HepG2 (cell line): ENCODE measurements at regions not wholly inside any gene's neighbourhood (a gene's known extent, or its start where the extent isn't known, plus 50 kb on each side); places are given as distances from the start of the nearest gene placed in this dataset.
A peak's percentile ranks its signal among the peaks of the same experiment; 100 is the strongest.

ENCODE experiments used
- ATAC-seq: fragments of 200-7000 bp; cut with Tn5 transposase; 3 replicates; pipeline ENCODE4 v1.9.1; 2020; ENCODE audit warnings: mild to moderate bottlenecking, moderate library complexity
- BruUV-seq: library from RNA; stranded (reverse); fragments of 400-500 nt; replicated peaks from 2 replicates; lab custom pipeline; 2021; lab: Mats Ljungman, UMichigan
- CTCF ChIA-PET: fragments of 300-600 bp; formaldehyde crosslinking; extraction: SDS; loops from one replicate; lab custom pipeline; 2021; ENCODE audit warnings: low total read pairs, inconsistent platforms, low intra/inter-chr PET ratio; lab: Yijun Ruan, JAX
- POLR2A ChIA-PET: fragments of 350-600 bp; sonication (Branson Sonifier 250); formaldehyde crosslinking; loops from one replicate; lab custom pipeline; 2020; ENCODE audit warnings: antibody characterized with exemption, inconsistent platforms; lab: Yijun Ruan, JAX
- DNase-seq: peaks from one replicate; pipeline ENCODE4 v3.0.0-alpha.2; 2015; ENCODE audit warnings: low spot score
- FAIRE-seq: peaks from 3 replicates; lab custom pipeline; 2011; peaks lifted over from hg19 to GRCh38; lab: Jason Lieb, UNC
- H2AFZ ChIP-seq: one replicate; pipeline ENCODE4 v1.6.1; 2011; ENCODE audit warnings: low read length, inconsistent platforms
- H3K27ac ChIP-seq: fragments of 300-600 bp; 3 replicates; pipeline ENCODE4 v1.8.0; 2011; ENCODE audit warnings: mixed run types, mild to moderate bottlenecking, mixed read lengths, low read length, inconsistent platforms; ENCODE audit not compliant: insufficient read depth; ENCODE audit errors: extremely low read length
- H3K27me3 ChIP-seq, 2 experiments: fragments of 200-600 bp in 1 of 2; 2 replicates in 1 of 2; 3 replicates in 1 of 2; pipeline versions ENCODE4 v1.6.0 to v1.8.0; 2011; ENCODE audit warnings: low read length in 2 of 2, mild to moderate bottlenecking in 2 of 2, moderate library complexity in 2 of 2, inconsistent platforms in 1 of 2; ENCODE audit not compliant: insufficient read depth in 2 of 2, control insufficient read depth in 1 of 2
- H3K36me3 ChIP-seq, 2 experiments: fragments of 200-600 bp in 1 of 2; replicated peaks in 1 of 2; 2 replicates in 1 of 2; 3 replicates in 1 of 2; pipeline versions ENCODE4 v1.5.1 to v1.8.0; 2011; ENCODE audit warnings: low read length in 2 of 2, inconsistent platforms in 1 of 2; ENCODE audit not compliant: insufficient read depth in 2 of 2, control insufficient read depth in 1 of 2
- H3K4me1 ChIP-seq: 2 replicates; pipeline ENCODE4 v1.5.1; 2012; ENCODE audit warnings: low read length, inconsistent platforms; ENCODE audit not compliant: insufficient read depth
- H3K4me2 ChIP-seq: 2 replicates; pipeline ENCODE4 v1.6.0; 2011; ENCODE audit warnings: low read depth, low read length, inconsistent platforms
- H3K4me3 ChIP-seq, 3 experiments: fragments of 200-600 bp in 1 of 3; sonication (generic), shearing (Covaris generic) in 1 of 3; replicated peaks in 1 of 3; 2 replicates each; pipeline ENCODE4 v1.5.1; 2011 to 2016; ENCODE audit warnings: low read length in 3 of 3, inconsistent platforms in 2 of 3, low read depth in 2 of 3, mild to moderate bottlenecking in 2 of 3, control low read depth in 1 of 3, mixed read lengths in 1 of 3; ENCODE audit not compliant: insufficient read depth in 1 of 3
- H3K79me2 ChIP-seq: one replicate; pipeline ENCODE4 v1.6.1; 2011; ENCODE audit warnings: low read length, inconsistent platforms; ENCODE audit not compliant: insufficient read depth
- H3K9ac ChIP-seq: 2 replicates; pipeline ENCODE4 v1.6.0; 2011; ENCODE audit warnings: mild to moderate bottlenecking, low read depth, low read length, inconsistent platforms; ENCODE audit not compliant: insufficient read depth
- H3K9me3 ChIP-seq: 2 replicates; pipeline ENCODE4 v1.5.1; 2012; ENCODE audit warnings: mild to moderate bottlenecking, low read length
- H4K20me1 ChIP-seq: 2 replicates; pipeline ENCODE4 v1.6.0; 2011; ENCODE audit warnings: inconsistent platforms, mild to moderate bottlenecking, low read length, moderate library complexity; ENCODE audit not compliant: insufficient read depth
- ATF7 ChIP-seq, 2 experiments: fragments of 450-650 bp in 1 of 2; sonication (generic) in 1 of 2; formaldehyde crosslinking in 1 of 2; IDR thresholded peaks; 2 replicates each; pipeline versions ENCODE4 v1.4.0 to v1.6.1; 2016 to 2020; ENCODE audit warnings: antibody characterized with exemption in 1 of 2, mild to moderate bottlenecking in 1 of 2, missing genetic modification reagents in 1 of 2
- CENPX ChIP-seq: sonication (generic); formaldehyde crosslinking; IDR thresholded peaks from 2 replicates; pipeline ENCODE4 v1.9.0; 2021; ENCODE audit warnings: mild to moderate bottlenecking, missing genetic modification reagents, moderate library complexity
- DMAP1 ChIP-seq: IDR thresholded peaks from 2 replicates; pipeline ENCODE4 v1.6.1; 2016
- HOXA5 ChIP-seq: sonication (generic); formaldehyde crosslinking; IDR thresholded peaks from 2 replicates; pipeline ENCODE4 v1.4.0; 2020; ENCODE audit warnings: missing genetic modification reagents
- HOXD1 ChIP-seq: sonication (generic); formaldehyde crosslinking; IDR thresholded peaks from 2 replicates; pipeline ENCODE4 v1.5.0; 2020; ENCODE audit warnings: missing genetic modification reagents
- KLF11 ChIP-seq: IDR thresholded peaks from 2 replicates; pipeline ENCODE4 v1.6.1; 2016; ENCODE audit warnings: missing compliant biosample characterization
- MXD3 ChIP-seq: IDR thresholded peaks from 2 replicates; pipeline ENCODE4 v1.6.1; 2016; ENCODE audit warnings: mild to moderate bottlenecking, missing biosample characterization, missing genetic modification reagents
- THAP7 ChIP-seq: sonication (generic); formaldehyde crosslinking; IDR thresholded peaks from 2 replicates; pipeline ENCODE4 v1.8.1; 2023; ENCODE audit warnings: mild to moderate bottlenecking, missing genetic modification reagents
- ZBTB21 ChIP-seq: sonication (generic); formaldehyde crosslinking; IDR thresholded peaks from 2 replicates; pipeline ENCODE4 v1.4.0; 2020; ENCODE audit warnings: missing genetic modification reagents
- ZKSCAN5 ChIP-seq: sonication (generic); formaldehyde crosslinking; IDR thresholded peaks from 2 replicates; pipeline ENCODE4 v1.5.1; 2020; ENCODE audit warnings: mild to moderate bottlenecking, missing genetic modification reagents
- ZNF530 ChIP-seq: sonication (generic); formaldehyde crosslinking; IDR thresholded peaks from 2 replicates; pipeline ENCODE4 v1.5.0; 2020; ENCODE audit warnings: low read depth, mild to moderate bottlenecking, missing genetic modification reagents
- ZNF652 ChIP-seq: IDR thresholded peaks from 2 replicates; pipeline ENCODE4 v1.6.1; 2016; ENCODE audit warnings: low read depth, borderline replicate concordance
- ZNF713 ChIP-seq: sonication (generic); formaldehyde crosslinking; IDR thresholded peaks from 2 replicates; pipeline ENCODE4 v1.4.0; 2020; ENCODE audit warnings: mild to moderate bottlenecking, missing genetic modification reagents
- ZNF879 ChIP-seq: sonication (generic); formaldehyde crosslinking; IDR thresholded peaks from 2 replicates; pipeline ENCODE4 v1.8.1; 2023; ENCODE audit warnings: missing genetic modification reagents
- WGBS: methylation state at CpG from one replicate; pipeline ENCODE4 v1.1.6; 2017; ENCODE audit warnings: low lambda C conversion rate; 5-methylcytosine and 5-hydroxymethylcytosine counted together
- in situ Hi-C: cut with HindIII; loops from 2 replicates; pipeline ENCODE4 v1.10.0; 2017; ENCODE audit warnings: low pct_unique_long_range_greater_than_20kb; ENCODE audit not compliant: extremely low pct_ligation_motif_present
- intact Hi-C: fragments of 100-400 bp; cut with micrococcal nuclease; formaldehyde crosslinking; loops from one replicate; pipeline ENCODE4 v1.10.0; 2022; ENCODE audit not compliant: unreplicated experiment

GRCh38 chr5:61597684-61598083, 265.6 kb downstream of the ZSWIM6 start:
- Histone ChIP-seq H3K9ac (no peak overlapping the region), H3K79me2 (no peaks in the 10 kb centered on the region), H3K9me3 (no peaks in the 10 kb centered on the region), H3K4me3 (no peak overlapping the region), H2AFZ (no peak overlapping the region), H3K27me3 (peaks cover 0 to 5% of the 10 kb centered on the region in 2 experiments; a peak in 1 of 5 replicates), H3K36me3 (no peaks in the 10 kb centered on the region)
- FAIRE-seq = no peak
- POLR2A ChIA-PET = no interaction called here
- no peak for ATAC-seq
- intact Hi-C loops = no loop called here
- BruUV-seq = no TSS peak
- no peak for TF ChIP-seq MXD3 (CRISPR knock-in tag)
- peak; percentile 58 for TF ChIP-seq ATF7 (IDR thresholded peaks at IDR 0.05)
- TF ChIP-seq ATF7 (CRISPR knock-in tag; IDR thresholded peaks at IDR 0.05) = no peak
- TF ChIP-seq, all 625 proteins: peak for 1
- Histone ChIP-seq H3K4me2 (no peak overlapping the region), H3K4me1 (peaks cover 19% of the 10 kb centered on the region), H4K20me1 (no peaks in the 10 kb centered on the region), H3K27ac (no peak overlapping the region)
- CTCF ChIA-PET = no interaction called here
- no peak for DNase-seq
- in situ Hi-C loops = no loop called here

GRCh38 chr5:61598126-61598525, 266.1 kb downstream of the ZSWIM6 start:
- WGBS = 8% methylated on average over 3 of the region's 3 CpGs
- no peak for ATAC-seq
- TF ChIP-seq ZBTB21 (CRISPR knock-in tag) = no peak
- TF ChIP-seq ZNF530 (CRISPR knock-in tag) = no peak
- no peak for TF ChIP-seq ZNF713 (CRISPR knock-in tag)
- no peak for TF ChIP-seq HOXA5 (CRISPR knock-in tag)
- no peak for TF ChIP-seq HOXD1
- TF ChIP-seq CENPX = no peak
- no peak for TF ChIP-seq DMAP1 (CRISPR knock-in tag)
- TF ChIP-seq ZKSCAN5 (CRISPR knock-in tag) = no peak
- no peak for TF ChIP-seq ZNF652 (CRISPR knock-in tag)
- TF ChIP-seq THAP7 (CRISPR knock-in tag) = no peak
- TF ChIP-seq ZNF879 = no peak
- no peak for TF ChIP-seq KLF11 (CRISPR knock-in tag)
- TF ChIP-seq, all 625 proteins: peak for 0
- no peak overlapping the region for H2AFZ ChIP-seq
- intact Hi-C loops (no loop called here), in situ Hi-C loops (no loop called here)
- peaks cover 0 to 7% of the 10 kb centered on the region in 2 experiments; a peak in 1 of 5 replicates for H3K27me3 ChIP-seq
- no peaks in the 10 kb centered on the region for H3K79me2 ChIP-seq
- H3K36me3 ChIP-seq = no peaks in the 10 kb centered on the region
- no peaks in the 10 kb centered on the region for H3K9me3 ChIP-seq
- DNase-seq (no peak), FAIRE-seq (no peak)
- peaks cover 19% of the 10 kb centered on the region for H3K4me1 ChIP-seq
- no peak overlapping the region for H3K27ac ChIP-seq
- no TSS peak for BruUV-seq
- H4K20me1 ChIP-seq = no peaks in the 10 kb centered on the region
- CTCF ChIA-PET = no interaction called here
- POLR2A ChIA-PET = no interaction called here
- H3K4me3 ChIP-seq = no peak overlapping the region
- H3K4me2 ChIP-seq = no peak overlapping the region
- no peak overlapping the region for H3K9ac ChIP-seq
